Islet of Langerhans (tissue), 1 donor: ENCODE measurements at regions not wholly inside any gene's neighbourhood (a gene's known extent, or its start where the extent isn't known, plus 50 kb on each side); places are given as distances from the start of the nearest gene placed in this dataset.

Source experiments
- FAIRE-seq: peaks from one replicate; lab custom pipeline; 2011; peaks lifted over from hg19 to GRCh38; lab: Jason Lieb, UNC

- no peak for FAIRE-seq
Measured at GRCh38 chr4:127188847-127189246, 443.9 kb upstream of the INTU start.

GRCh38 chr4:127194281-127194680 lies 438.5 kb upstream of the INTU start:
- no peak for FAIRE-seq

- no peak for FAIRE-seq
Measured at GRCh38 chr4:127196655-127197352, 436.0 kb upstream of the INTU start.

- no peak for FAIRE-seq
Measured at GRCh38 chr4:127203562-127204200, 429.1 kb upstream of the INTU start.

- no peak for FAIRE-seq
Measured at GRCh38 chr4:127204322-127204721, 428.4 kb upstream of the INTU start.

- no peak for FAIRE-seq
Measured at GRCh38 chr4:127209580-127210095, 423.1 kb upstream of the INTU start.

GRCh38 chr4:127210893-127211649 lies 421.7 kb upstream of the INTU start:
- no peak for FAIRE-seq

GRCh38 chr4:127211650-127212560 lies 420.9 kb upstream of the INTU start:
- FAIRE-seq, result no peak

- FAIRE-seq, result no peak
Measured at GRCh38 chr4:127212701-127213100, 420.1 kb upstream of the INTU start.

- no peak for FAIRE-seq
Measured at GRCh38 chr4:127214016-127214415, 418.7 kb upstream of the INTU start.

- no peak for FAIRE-seq
Measured at GRCh38 chr4:127214931-127215330, 417.8 kb upstream of the INTU start.

GRCh38 chr4:127217586-127218229 lies 415.0 kb upstream of the INTU start:
- FAIRE-seq, result no peak

GRCh38 chr4:127219232-127219631 lies 413.5 kb upstream of the INTU start:
- no peak for FAIRE-seq

- FAIRE-seq, result no peak
Measured at GRCh38 chr4:127224556-127224955, 408.2 kb upstream of the INTU start.

GRCh38 chr4:127229855-127230608 lies 402.7 kb upstream of the INTU start:
- no peak for FAIRE-seq

GRCh38 chr4:127236889-127237288 lies 395.9 kb upstream of the INTU start:
- FAIRE-seq, result no peak

GRCh38 chr4:127237581-127237980 lies 395.2 kb upstream of the INTU start:
- no peak for FAIRE-seq

- no peak for FAIRE-seq
Measured at GRCh38 chr4:127238956-127239475, 393.7 kb upstream of the INTU start.

GRCh38 chr4:127239902-127240763 lies 392.6 kb upstream of the INTU start:
- no peak for FAIRE-seq

GRCh38 chr4:127240764-127241105 lies 392.0 kb upstream of the INTU start:
- FAIRE-seq, result no peak
